Esophagus squamous epithelium (tissue), 4 donors: ENCODE measurements at regions not wholly inside any gene's neighbourhood (a gene's known extent, or its start where the extent isn't known, plus 50 kb on each side); places are given as distances from the start of the nearest gene placed in this dataset.

Source experiments
- POLR2A ChIP-seq, 4 donors: fragments of 450-650 bp; IDR thresholded peaks; one replicate each; pipeline ENCODE4 v1.6.1; 2017; ENCODE audit warnings: antibody characterized with exemption in 4 of 4, mild to moderate bottlenecking in 4 of 4, moderate library complexity in 3 of 4
- TF ChIP-seq, protein P1 (sequence below), 6 experiments: fragments of 450-650 bp in 4 of 6; fragments of 200-600 bp in 2 of 6; sonication (generic) in 2 of 6; IDR thresholded peaks; one replicate each; pipeline ENCODE4 v1.5.1; 2016 to 2019; ENCODE audit warnings: antibody characterized with exemption in 6 of 6, mild to moderate bottlenecking in 4 of 6, moderate library complexity in 4 of 6

DNA sequence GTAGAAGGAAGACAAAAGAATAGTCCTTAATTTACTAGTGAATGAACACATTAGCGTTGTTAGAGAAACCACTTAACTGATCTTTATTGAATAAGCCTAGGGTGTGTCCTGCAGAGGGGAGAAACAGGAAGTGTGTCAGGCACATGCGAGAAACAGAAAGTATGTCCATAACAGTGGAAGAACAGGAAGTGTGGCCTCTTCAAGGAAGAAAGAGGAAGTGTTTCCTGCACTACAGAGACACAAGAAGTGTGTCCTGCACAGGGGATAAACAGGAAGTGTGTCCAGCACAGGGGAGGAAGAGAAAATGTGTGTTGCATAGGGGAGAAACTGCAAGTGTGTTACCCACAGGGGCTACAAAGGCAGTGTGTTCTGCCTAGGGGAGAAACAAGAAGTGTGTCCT, 539.6 kb upstream of the PRKX start:
- TF ChIP-seq, protein P1, sequence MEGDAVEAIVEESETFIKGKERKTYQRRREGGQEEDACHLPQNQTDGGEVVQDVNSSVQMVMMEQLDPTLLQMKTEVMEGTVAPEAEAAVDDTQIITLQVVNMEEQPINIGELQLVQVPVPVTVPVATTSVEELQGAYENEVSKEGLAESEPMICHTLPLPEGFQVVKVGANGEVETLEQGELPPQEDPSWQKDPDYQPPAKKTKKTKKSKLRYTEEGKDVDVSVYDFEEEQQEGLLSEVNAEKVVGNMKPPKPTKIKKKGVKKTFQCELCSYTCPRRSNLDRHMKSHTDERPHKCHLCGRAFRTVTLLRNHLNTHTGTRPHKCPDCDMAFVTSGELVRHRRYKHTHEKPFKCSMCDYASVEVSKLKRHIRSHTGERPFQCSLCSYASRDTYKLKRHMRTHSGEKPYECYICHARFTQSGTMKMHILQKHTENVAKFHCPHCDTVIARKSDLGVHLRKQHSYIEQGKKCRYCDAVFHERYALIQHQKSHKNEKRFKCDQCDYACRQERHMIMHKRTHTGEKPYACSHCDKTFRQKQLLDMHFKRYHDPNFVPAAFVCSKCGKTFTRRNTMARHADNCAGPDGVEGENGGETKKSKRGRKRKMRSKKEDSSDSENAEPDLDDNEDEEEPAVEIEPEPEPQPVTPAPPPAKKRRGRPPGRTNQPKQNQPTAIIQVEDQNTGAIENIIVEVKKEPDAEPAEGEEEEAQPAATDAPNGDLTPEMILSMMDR (IDR thresholded peaks at IDR 0.05), result no peak
- TF ChIP-seq POLR2A (IDR thresholded peaks at IDR 0.05), result no peak
